ENCODE measurements at regions not wholly inside any gene's neighbourhood (a gene's known extent, or its start where the extent isn't known, plus 50 kb on each side); places are given as distances from the start of the nearest gene placed in this dataset.

DNA sequence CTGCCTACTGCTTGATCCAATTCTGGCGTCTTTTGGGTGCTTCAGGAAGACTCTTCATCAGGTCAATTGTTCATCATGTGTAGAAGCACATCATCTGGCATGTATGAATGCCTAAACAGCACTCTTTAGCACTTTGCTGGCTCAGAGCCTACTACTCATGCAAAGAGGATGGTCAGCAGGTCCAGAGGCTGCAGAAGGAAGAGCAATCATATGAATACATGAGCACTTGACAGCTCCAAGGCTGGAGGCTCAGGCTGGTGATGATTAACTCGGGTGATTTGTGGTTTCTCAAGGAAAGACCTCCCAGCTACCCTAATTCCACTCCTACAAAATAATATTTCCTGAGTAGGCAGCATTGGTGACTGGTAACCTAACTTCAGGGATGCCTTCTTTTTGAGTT, 103.8 kb upstream of the CXCL13 start:
- H3K36me3 ChIP-seq, result no peaks in the 10 kb centered on the region
- H3K9me3 ChIP-seq, result no peaks in the 10 kb centered on the region
- DNase-seq (ENCODE audit: low spot score) (no peak), ATAC-seq (ENCODE audit: insufficient number of reproducible peaks, low FRiP score, low read depth) (no peak)
- no peak overlapping the region for H3K27ac ChIP-seq
- H3K27me3 ChIP-seq (replicated peaks; ENCODE audit: insufficient read depth), result no peaks in the 10 kb centered on the region
- no peak for TF ChIP-seq CTCF (IDR thresholded peaks at IDR 0.05)
- H3K4me1 ChIP-seq (ENCODE audit: control insufficient read depth in 1 of 2, low read depth in 2 of 2), result no peaks in the 10 kb centered on the region
- H3K4me3 ChIP-seq, result no peak overlapping the region

DNA sequence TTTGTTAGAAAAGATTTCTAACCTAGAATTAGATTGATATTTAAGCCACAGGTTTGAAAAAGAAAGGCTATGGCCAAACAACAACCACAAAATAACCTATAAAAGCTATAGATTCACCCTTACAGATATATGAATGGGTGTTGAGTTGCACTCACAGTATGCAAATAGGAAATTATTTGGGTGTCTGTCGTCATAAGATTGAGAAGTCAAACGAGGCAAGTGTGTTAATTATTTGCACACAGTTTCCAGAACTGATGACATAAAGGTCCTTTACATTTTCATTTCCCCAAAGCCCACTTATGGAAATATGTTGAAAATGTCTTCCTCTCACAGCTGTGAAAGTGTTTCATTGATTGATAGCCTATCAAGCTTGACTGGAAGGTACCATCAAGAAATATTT, 101.2 kb upstream of the CXCL13 start:
- Histone ChIP-seq H3K27ac (no peak overlapping the region), H3K27me3 (replicated peaks; ENCODE audit: insufficient read depth) (no peaks in the 10 kb centered on the region), H3K4me1 (ENCODE audit: control insufficient read depth in 1 of 2, low read depth in 2 of 2) (no peaks in the 10 kb centered on the region), H3K36me3 (no peaks in the 10 kb centered on the region), H3K4me3 (no peak overlapping the region), H3K9me3 (no peaks in the 10 kb centered on the region)
- no peak for TF ChIP-seq CTCF (IDR thresholded peaks at IDR 0.05)
- ATAC-seq (ENCODE audit: insufficient number of reproducible peaks, low FRiP score, low read depth), result no peak
- no peak for DNase-seq (ENCODE audit: low spot score)

DNA sequence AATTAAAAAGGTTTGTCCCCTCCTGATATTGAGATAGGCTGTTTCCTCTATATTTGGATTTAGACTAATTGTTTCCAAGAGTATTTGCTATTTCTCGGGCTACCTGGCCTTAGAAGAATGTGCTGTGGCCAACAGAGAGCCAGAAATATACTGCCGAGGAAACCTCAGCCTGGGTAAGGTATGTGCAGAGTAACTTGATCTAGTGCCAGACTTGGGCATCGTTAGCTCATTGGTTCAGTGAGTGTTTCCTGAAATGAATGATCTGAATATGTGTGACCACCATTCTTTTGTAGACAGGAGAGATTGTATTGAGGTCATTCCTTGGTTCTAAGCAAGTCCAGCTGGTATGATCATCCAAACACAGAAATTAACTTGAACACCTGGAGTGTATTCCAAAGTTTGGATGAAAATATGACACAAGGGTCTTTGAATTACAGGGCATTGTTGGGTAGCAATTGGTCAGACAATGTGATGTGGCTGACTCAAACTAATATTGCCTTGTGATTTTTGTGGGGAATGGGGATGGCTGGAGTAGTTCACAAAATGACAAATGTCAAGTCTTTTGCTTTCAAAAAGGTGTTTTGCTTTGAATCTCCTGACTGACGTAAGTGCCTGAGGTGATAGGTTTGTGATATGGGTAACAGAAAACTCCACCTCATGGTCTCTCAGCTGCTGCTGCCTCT, 100.2 kb upstream of the CXCL13 start:
- ATAC-seq (ENCODE audit: insufficient number of reproducible peaks, low FRiP score, low read depth) (no peak), DNase-seq (ENCODE audit: low spot score) (no peak)
- TF ChIP-seq CTCF (IDR thresholded peaks at IDR 0.05), result no peak
- Histone ChIP-seq H3K9me3 (no peaks in the 10 kb centered on the region), H3K4me3 (no peak overlapping the region), H3K36me3 (no peaks in the 10 kb centered on the region), H3K27me3 (replicated peaks; ENCODE audit: insufficient read depth) (no peaks in the 10 kb centered on the region), H3K4me1 (ENCODE audit: control insufficient read depth in 1 of 2, low read depth in 2 of 2) (no peaks in the 10 kb centered on the region), H3K27ac (no peak overlapping the region)

DNA sequence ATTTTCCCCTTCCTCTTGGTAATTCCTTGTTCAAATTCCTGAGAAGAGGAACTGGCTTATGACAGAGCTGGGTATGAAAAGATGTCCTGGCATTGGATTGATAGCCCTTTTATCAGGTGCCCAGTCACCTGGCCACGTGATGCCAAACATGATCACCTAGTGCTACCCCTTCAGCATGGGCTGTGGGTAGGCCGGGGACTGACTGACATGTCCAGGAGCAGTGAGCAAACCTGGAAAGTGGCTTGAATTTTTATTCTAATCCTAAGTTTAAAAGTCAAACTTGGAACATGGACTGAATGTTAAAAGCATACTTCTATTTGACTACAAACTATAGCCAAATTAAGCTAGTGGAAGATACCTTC, 99.7 kb upstream of the CXCL13 start:
- Histone ChIP-seq H3K4me1 (ENCODE audit: control insufficient read depth in 1 of 2, low read depth in 2 of 2) (no peaks in the 10 kb centered on the region), H3K4me3 (no peak overlapping the region), H3K27ac (no peak overlapping the region), H3K9me3 (no peaks in the 10 kb centered on the region), H3K36me3 (no peaks in the 10 kb centered on the region), H3K27me3 (replicated peaks; ENCODE audit: insufficient read depth) (no peaks in the 10 kb centered on the region)
- no peak for TF ChIP-seq CTCF (IDR thresholded peaks at IDR 0.05)
- DNase-seq (ENCODE audit: low spot score) (no peak), ATAC-seq (ENCODE audit: insufficient number of reproducible peaks, low FRiP score, low read depth) (no peak)

GRCh38 chr4:77510367-77510766, 95.3 kb upstream of the CXCL13 start:
- Histone ChIP-seq H3K4me3 (no peak overlapping the region), H3K36me3 (no peaks in the 10 kb centered on the region), H3K27ac (no peak overlapping the region), H3K27me3 (replicated peaks; ENCODE audit: insufficient read depth) (no peaks in the 10 kb centered on the region), H3K4me1 (ENCODE audit: control insufficient read depth in 1 of 2, low read depth in 2 of 2) (no peaks in the 10 kb centered on the region), H3K9me3 (no peaks in the 10 kb centered on the region)
- TF ChIP-seq CTCF (IDR thresholded peaks at IDR 0.05), result no peak
- no peak for DNase-seq (ENCODE audit: low spot score)
- ATAC-seq (ENCODE audit: insufficient number of reproducible peaks, low FRiP score, low read depth), result no peak

All from thoracic aorta (tissue), 2 donors.